H1 (cell line): ENCODE measurements at regions not wholly inside any gene's neighbourhood (a gene's known extent, or its start where the extent isn't known, plus 50 kb on each side); places are given as distances from the start of the nearest gene placed in this dataset.

Experiments used
- ATF3 ChIP-seq: IDR thresholded peaks from 2 replicates; pipeline ENCODE4 v1.6.1; 2011; ENCODE audit warnings: low read depth, mild to moderate bottlenecking, low read length; ENCODE audit not compliant: insufficient read depth
- BRCA1 ChIP-seq: IDR thresholded peaks from 2 replicates; pipeline ENCODE4 v1.6.1; 2012; ENCODE audit warnings: low read depth, low read length, improper control_type of control experiment
- CTCF ChIP-seq, 3 experiments: IDR thresholded peaks; 1 replicate in 2 of 3; 2 replicates in 1 of 3; pipeline versions ENCODE4 v1.5.1 to v1.6.1; 2011; ENCODE audit warnings: low read length in 3 of 3, mild to moderate bottlenecking in 3 of 3, inconsistent platforms in 2 of 3, low read depth in 1 of 3, moderate library complexity in 1 of 3; ENCODE audit not compliant: insufficient read depth in 1 of 3; ENCODE audit errors: control extremely low read depth in 1 of 3
- EZH2 ChIP-seq: fragments of 200-600 bp; sonication (generic); IDR thresholded peaks from 2 replicates; pipeline ENCODE4 v1.7.1; 2012; ENCODE audit warnings: low read depth, mild to moderate bottlenecking, moderate library complexity, low read length, inconsistent platforms; ENCODE audit not compliant: severe bottlenecking
- USF2 ChIP-seq: IDR thresholded peaks from 2 replicates; pipeline ENCODE4 v1.6.1; 2011; ENCODE audit warnings: low read length, improper control_type of control experiment
- TF ChIP-seq, protein P1 (sequence below): IDR thresholded peaks from 2 replicates; pipeline ENCODE4 v1.6.1; 2012; ENCODE audit warnings: low read length, inconsistent platforms
- TF ChIP-seq, protein P2 (sequence below): IDR thresholded peaks from 2 replicates; pipeline ENCODE4 v1.6.1; 2012; ENCODE audit warnings: inconsistent platforms

DNA sequence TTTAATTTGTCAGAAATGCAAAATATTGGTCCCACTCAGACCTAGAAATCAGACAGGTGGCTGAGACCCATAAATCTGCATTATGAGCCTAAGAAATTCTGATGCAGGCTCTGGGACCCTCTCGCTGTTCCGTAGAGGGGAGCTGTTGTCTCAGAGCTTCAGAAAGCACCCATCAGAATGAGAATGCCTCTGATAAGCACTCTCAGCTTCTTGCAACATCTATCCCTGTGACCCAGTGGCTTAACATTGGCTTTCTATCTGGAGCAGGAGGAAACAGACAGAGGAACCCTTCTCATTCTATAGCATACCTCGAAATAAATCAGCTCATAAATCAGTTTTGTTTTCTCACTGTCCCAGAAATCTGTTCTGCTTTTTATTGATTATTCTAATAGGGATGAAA is 184.6 kb upstream of the SP4 start:
- TF ChIP-seq EZH2 (no peak), CTCF (IDR thresholded peaks at IDR 0.05; ENCODE audit: control extremely low read depth in 1 of 3, insufficient read depth in 1 of 3, low read depth in 1 of 3, low read length in 3 of 3) (no peak), ATF3 (no peak), USF2 (no peak), BRCA1 (no peak)
- TF ChIP-seq, protein P1, sequence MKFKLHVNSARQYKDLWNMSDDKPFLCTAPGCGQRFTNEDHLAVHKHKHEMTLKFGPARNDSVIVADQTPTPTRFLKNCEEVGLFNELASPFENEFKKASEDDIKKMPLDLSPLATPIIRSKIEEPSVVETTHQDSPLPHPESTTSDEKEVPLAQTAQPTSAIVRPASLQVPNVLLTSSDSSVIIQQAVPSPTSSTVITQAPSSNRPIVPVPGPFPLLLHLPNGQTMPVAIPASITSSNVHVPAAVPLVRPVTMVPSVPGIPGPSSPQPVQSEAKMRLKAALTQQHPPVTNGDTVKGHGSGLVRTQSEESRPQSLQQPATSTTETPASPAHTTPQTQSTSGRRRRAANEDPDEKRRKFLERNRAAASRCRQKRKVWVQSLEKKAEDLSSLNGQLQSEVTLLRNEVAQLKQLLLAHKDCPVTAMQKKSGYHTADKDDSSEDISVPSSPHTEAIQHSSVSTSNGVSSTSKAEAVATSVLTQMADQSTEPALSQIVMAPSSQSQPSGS: no peak
- TF ChIP-seq, protein P2, sequence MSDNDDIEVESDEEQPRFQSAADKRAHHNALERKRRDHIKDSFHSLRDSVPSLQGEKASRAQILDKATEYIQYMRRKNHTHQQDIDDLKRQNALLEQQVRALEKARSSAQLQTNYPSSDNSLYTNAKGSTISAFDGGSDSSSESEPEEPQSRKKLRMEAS: no peak
